G401 (cell line): ENCODE measurements at regions not wholly inside any gene's neighbourhood (a gene's known extent, or its start where the extent isn't known, plus 50 kb on each side); places are given as distances from the start of the nearest gene placed in this dataset.
"Not testable (repeated sequence)": the region's sequence is repeated elsewhere in the genome, so short reads cannot be mapped to it uniquely, and the experiment has no call there.

Experiments used
- DNase-seq: peaks from one replicate; pipeline ENCODE4 v3.0.0-alpha.2; 2015; ENCODE audit warnings: low spot score
- in situ Hi-C: cut with HindIII; loops from 2 replicates; pipeline ENCODE4 v1.10.0; 2016; ENCODE audit warnings: low sequenced_read_pairs, mixed read lengths

DNA sequence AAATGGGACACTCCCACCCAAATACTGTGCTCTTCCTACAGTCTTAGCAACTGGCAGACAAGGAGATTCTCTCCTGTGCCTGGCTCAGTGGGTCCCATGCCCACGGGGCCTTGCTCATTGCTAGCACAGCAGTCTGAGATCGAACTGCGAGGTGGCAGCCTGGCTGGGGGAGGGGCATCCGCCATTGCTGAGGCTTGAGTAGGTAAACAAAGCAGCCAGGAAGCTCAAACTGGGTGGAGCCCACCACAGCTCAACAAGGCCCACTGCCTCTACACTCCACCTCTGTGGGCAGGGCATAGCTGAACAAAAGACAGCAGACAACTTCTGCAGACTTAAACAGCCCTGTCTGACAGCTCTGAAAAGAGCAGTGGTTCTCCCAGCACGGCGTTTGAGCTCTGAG, 174.8 kb downstream of the COL12A1 start:
- DNase-seq, in situ Hi-C loops: not testable (repeated sequence)

DNA sequence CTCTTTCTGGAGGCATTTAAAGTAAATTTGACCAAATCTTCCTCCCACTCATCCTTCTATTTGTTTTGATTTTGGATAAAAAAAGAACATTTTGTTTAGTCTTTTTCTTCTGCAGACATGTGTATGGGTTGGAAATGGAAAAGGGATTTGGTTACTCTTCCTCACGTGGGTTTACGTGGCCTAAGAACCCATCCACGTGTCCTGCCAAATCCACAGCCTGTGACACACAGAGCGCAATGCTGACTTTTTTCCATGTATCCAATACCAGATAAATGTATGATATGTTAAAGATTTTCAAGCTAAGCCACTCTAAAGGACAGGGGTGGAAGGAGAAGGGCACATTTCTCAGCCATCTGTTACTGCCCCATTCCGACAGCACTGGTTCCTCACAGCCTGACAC, 176.5 kb downstream of the COL12A1 start:
- in situ Hi-C loops: no loop called here

DNA sequence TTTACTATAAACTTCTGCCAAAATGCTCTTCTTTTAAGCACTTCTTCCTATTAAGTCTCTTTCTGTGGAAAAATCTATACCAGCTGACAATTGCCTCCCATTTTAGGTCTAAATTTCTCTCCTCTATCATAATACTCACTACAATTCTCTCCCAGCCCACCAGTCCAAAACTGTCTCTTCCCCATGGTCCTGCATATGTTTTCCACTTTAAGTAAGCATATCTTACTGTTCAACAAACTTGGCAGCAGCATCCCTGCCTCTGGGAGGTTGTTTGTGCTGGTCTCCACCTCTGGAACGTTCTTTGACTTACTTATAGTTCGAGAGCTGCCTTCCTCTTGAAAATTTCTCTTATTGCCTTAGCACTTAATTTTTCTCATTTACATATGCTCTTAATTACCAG, 180.5 kb downstream of the COL12A1 start:
- no peak for DNase-seq
- in situ Hi-C loops: no loop called here

More for the DNA sequence above, 176.5 kb downstream of the COL12A1 start:
- no peak for DNase-seq

DNA sequence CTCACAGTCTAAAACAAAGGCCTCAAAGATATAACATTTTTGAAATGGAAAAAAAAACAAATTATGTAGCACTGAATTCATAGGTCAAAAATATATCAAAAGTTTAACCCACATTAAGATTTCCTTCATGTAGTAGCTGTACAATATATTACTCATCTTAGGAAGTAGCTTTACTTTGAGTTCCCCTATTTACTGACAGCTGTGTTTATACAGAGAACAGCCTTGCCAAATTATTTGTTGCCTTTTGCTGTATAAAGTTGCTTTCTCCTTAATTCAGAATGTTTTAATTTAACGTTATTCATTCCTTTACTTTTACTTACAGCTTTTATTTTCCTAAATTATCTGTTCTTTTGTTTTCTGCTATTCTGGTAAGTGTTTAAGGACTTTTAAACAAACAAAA, 181.0 kb downstream of the COL12A1 start:
- no peak for DNase-seq
- in situ Hi-C loops: no loop called here

DNA sequence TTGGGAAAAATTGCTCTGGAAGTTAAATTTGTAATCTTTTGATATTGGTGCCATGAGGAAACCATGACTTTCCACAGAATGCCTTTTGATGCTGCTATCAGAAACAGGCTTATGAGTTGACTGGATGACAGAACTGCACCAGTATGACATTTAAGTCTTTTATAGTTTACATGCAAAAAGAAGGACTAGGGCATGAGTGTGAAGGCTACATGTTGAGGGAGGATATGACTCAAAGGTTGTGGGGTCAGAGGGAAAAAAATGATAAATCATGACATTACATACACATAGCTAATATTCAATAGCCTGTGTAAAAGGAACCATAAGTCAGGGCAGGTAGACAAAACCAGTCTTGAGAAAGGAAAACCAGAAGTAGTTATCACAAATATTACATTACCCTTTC, 182.2 kb downstream of the COL12A1 start:
- in situ Hi-C loops: no loop called here
- no peak for DNase-seq

DNA sequence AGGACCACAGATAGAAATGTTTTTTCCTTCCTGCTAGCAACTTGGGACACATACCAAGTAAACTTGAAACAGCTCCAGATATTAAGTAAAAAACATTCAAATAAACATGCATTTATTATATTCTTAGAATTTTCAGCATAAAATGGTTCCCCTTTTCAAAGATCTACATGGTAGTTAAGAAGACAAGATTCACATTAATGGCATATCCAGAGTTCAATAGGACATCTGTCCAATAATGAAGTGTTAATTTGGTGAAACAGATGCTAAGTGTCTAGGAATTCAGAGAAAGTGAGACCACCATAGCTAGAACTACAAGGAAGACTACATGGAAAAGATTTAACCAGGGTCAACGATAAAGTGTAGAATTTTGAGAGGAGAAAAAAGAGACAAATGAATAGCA, 184.9 kb downstream of the COL12A1 start:
- no peak for DNase-seq
- in situ Hi-C loops: no loop called here

DNA sequence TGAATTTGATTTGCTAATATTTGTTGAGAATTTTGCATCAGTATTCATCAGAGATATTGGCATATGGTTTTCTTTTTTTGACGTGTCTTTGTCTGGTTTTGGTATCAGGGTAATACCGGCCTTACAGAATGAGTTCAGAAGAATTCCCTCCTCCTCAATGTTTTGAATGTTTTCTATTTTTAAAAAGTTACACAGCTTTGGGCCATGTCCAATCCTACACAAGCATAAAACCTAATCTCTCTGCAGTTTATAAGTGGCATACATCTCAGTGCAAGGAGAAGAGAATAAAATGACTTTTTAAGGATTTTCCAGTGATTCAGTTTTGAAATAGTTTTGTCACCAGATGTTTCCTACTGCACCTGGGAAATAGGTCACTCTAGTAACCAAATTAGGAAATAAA, 185.5 kb downstream of the COL12A1 start:
- no peak for DNase-seq
- in situ Hi-C loops: no loop called here

DNA sequence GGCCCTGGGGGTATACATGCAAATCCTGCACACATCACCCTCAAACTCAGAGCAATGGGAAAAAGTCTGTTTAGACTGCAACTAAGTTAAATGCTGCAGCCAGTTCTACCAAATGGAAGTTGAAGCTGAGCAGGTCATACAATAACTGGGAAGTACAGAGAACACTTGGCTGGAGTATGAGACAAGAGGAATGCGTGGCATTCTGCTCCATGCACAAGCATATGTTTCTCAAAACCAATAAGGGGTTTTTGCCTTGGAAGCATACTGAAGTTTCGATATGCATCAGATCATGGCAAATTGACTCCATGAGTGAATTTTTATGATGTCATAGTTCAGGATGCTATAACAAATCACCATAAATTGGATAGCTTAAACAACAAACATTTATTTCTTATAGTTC, 193.8 kb downstream of the COL12A1 start:
- DNase-seq: no peak
- in situ Hi-C loops: no loop called here

DNA sequence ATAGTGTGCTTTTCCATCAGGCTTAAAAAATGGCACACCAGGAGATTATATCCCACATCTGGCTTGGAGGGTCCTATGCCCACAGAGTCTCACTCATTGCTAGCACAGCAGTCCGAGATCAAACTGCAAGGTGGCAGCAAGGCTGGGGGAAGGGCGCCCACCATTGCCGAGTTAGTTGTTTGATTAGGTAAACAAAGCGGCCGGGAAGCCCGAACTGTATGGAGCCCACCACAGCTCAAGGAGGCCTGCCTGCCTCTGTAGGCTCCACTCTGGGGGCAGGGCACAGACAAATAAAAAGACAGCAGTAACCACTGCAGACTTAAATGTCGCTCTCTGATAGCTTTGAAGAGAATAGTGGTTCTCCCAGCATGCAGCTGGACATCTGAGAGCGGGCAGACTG, 201.9 kb downstream of the COL12A1 start:
- in situ Hi-C loops, DNase-seq: not testable (repeated sequence)

DNA sequence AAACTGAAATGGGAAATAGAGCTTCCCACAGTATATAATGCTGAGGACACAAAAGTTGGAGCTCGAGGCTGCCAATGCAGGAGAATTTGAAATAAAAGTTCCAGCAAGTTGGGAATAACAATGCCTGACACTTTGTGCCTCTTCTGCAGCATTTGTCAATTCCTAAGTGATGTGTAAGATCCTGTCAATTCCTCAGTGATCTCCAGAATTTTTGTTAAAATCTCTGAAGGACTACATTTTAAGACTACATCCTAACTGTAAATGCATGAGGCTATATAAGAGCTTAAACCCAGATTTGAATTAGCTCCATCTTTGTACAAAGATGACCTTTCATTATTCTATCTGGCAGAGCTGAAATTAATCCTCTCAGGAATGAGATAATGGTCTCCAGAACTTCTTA, 208.2 kb downstream of the COL12A1 start:
- in situ Hi-C loops: no loop called here
- no peak for DNase-seq

DNA sequence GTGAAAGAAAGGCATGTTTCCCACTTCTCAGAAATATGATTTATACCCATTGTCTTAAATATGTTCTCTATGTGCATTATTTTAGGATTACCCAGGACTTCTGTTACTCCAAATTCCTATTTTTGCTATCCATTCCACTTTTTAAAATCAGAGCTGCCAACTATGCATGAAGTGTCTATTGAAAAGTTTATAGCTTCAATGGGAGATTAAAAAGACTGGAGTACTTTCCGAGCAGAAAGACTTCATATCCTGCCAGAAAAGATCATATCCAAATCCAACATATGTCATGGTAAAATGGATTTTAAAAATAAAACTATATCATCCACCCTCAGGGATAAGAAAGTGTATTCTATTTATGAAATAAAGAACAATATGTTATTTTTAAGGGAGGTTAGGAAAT, 212.7 kb downstream of the COL12A1 start:
- in situ Hi-C loops: no loop called here
- DNase-seq: no peak

DNA sequence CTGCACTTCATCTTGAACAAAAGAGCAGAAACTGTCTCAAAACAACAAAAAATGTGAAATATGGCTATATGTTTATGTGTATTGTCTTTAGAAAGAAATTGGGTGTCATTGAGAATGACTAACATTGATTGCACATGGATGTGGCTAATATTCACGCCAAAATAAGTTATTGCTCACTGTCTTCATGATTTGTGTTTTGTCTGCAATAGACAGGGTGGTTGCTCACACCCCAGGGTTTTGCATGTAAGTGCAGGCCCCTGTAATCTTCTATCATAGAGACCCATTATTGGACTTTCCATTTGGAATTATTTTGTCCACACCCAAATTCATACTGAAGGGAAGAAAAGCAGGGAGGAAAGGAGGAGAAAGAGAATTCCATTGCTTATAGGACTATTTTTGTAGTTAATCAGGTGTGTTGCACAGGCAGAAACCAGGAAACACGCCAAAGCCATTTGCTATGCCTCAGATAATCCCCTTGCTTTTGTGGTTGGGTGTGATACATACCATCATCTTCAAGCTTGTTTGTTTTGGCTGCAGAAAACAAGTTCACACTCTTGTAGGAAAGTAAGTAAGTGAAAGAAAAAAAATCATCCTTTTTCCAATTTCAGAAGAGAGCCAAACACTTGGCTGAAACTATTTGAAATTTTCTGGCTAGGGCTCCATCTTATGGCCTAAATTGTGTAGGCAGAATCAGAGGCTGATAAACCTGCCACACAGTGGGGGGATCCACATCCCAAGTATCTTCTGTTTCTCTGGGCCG, 214.1 kb downstream of the COL12A1 start:
- no peak for DNase-seq
- in situ Hi-C loops: no loop called here

DNA sequence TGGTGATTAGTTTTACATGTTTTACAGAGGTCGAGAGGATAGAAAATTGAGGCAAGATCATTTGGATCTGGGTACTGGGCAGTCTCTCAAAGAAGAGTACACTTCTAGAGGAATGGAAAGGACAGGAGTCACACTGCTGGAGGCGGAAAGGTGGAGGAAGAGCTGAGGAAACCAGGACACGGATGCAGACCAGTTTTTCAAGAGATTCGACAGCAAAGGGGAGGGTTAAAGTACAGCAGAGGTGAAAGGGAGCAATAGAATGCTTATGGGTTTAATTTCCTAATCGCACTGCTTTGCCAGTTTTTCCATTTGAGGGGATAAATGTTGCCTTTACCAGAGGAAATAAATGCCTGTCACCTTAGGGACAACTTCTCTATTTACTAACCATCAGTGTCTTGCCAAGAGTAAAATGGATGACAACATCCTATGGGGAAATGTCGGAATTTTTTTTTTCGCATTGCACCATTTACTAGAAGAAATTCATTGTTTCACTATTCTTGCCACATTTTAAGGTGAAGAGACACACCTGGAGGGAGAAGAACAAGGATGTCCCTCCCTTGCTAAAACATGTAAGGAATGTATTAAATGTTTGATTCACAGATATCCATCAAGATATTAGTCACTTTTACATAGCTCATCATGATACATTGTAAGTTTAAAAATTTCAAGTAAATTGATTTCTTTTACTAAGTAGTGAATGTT, 226.6 kb downstream of the COL12A1 start:
- in situ Hi-C loops: no loop called here
- no peak for DNase-seq

DNA sequence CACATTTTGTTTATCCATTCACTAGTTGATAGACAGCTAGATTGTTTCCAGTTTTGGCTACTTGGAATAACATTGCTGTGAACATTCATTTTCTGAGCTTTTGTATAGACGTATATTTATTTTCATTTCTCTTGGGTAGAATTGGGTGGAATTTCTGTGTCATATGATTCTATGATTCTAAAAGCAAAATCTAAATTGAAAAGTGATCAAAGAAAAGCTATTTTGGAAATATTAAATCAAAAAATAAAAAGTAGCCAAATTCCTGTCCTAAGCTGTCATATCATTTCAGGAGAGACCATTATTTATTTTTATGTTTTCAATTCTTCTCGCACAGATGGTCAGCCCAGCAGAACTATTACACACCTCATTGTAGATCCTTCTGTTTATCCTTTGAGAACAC, 229.2 kb downstream of the COL12A1 start:
- in situ Hi-C loops: no loop called here

DNA sequence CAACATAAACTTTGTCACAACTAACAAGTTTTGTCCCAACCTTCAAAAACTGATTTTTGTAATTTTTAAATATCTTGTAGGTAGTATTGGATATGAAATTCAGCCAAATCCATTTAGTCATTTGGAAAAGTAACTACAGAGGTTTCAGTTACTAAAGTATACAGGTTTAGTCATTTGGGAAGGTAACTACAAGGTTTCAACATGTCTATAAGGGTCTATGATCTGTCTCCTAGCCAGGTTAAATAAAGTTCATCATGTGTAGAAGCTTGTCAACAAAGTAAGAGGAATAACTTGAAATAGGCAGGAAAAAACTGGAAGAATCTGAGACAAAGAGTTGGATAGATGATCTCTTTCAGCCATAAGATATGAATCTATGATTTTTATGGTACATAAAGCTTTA, 229.8 kb downstream of the COL12A1 start:
- in situ Hi-C loops: no loop called here
- no peak for DNase-seq

More for the DNA sequence above, 229.2 kb downstream of the COL12A1 start:
- no peak for DNase-seq

DNA sequence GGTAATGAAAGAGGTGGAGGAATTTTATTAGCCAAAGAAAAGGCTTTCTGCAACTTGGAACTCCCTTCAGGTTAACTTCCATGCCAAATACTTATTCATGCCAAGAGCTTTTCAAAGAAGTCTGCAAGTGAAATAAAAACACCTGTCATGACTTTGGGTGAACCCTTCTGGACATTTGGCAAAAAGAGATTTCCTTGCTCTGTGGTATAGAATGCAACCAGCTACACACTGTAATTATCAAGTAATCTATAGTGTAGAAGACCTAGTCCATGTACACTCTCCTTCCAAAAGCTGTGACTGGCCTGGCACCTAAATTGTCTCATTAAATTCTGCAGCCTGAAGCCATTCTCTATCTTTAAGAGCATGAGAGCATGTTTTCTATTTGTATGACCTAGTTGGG, 232.3 kb downstream of the COL12A1 start:
- in situ Hi-C loops: no loop called here
- no peak for DNase-seq

DNA sequence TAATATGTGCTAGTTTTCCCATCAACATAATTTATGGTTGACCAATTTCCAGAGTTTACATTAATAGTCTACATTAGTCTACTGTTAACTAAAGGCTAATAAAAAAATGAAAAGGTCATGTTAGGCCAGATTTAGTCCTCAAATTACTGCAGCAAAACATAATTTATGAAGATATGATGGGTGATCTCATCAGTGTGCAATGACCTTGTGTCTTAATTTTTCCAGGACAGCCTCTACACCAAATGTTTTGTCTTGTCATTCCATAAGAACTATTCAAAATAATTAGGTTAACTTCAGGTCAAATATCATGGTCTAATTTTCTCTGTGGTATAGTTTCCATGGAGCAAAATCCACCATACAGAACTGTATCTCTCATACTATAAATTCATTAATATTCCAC, 234.2 kb downstream of the COL12A1 start:
- no peak for DNase-seq
- in situ Hi-C loops: no loop called here

DNA sequence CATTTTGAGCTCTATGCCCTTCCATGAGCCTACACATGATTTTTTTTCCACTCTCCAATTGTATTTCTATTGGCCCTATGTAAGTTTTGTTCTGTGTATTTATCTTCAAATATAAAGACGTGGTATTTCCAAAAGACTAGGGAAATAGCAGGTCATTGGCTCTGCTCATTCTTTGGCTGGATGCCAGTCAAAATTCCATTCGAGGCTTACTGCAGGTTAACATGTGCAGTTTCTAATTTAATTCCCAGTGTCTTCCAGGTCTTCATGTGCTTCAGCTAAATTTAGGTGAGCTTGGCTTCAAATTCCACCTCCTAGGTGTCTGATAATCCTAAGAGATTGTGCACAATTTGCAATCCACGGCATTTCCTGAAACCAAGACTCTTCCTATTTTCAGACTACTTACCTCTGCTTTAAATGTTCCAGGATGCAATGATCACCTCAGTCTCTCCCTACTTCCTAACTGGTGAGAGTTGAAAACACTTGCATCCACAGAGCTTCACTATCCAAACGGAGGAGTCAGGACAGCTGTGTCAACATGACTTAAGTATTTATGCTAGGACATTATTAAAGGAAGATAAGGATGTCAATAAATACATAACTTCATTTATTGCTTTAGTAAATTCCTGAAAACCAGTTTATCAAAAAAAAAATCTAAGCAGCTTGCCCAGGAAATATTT, 236.1 kb downstream of the COL12A1 start:
- in situ Hi-C loops: no loop called here
- no peak for DNase-seq

DNA sequence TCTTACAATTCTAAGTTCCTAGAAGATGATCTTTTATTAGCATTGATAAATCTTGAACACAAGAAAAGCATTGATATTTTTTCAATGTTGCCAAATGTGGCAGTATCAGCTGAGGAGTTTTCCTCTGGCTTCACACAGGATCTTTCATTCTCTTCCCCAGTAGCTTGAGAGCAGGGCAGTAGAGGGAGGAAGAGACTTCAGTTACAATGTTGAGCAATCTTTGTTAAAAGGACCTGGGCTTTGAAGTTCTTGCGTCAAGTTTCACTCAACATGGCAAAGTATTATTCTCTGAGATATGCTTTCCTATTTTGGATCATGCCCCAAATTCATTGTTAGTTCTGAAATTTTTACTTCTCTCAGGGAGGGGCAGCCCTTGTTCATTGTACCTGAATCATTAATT, 238.0 kb downstream of the COL12A1 start:
- in situ Hi-C loops: no loop called here

DNA sequence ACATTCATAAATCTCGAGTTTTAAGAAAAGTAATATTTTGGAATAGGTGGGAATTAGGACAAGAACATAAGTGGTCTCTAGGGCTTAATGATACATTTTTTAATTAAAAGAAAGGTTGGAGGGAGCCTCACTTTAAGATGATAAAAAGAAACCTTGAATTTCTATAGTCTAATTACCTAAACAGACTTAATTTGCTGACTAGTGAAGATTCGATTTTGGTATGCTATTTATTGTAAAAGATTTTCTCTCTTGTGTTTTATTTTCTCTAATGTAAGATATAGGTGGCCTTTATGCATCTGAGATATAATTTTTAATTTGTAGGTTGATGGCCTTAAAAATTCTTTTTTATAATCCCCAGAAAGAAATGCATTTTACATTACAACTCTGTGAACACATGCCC, 239.1 kb downstream of the COL12A1 start:
- in situ Hi-C loops: no loop called here
- no peak for DNase-seq

More for the DNA sequence above, 238.0 kb downstream of the COL12A1 start:
- DNase-seq: no peak
